HCT116 (cell line): ENCODE measurements at regions not wholly inside any gene's neighbourhood (a gene's known extent, or its start where the extent isn't known, plus 50 kb on each side); places are given as distances from the start of the nearest gene placed in this dataset.

ENCODE experiments used
- ATAC-seq: fragments of 200-7000 bp; cut with Tn5 transposase; 2 replicates; pipeline ENCODE4 v1.9.1; 2020; ENCODE audit warnings: mild to moderate bottlenecking, moderate library complexity
- BruUV-seq: library from RNA; stranded (reverse); fragments of 400-500 nt; replicated peaks from 2 replicates; lab custom pipeline; 2021; lab: Mats Ljungman, UMichigan
- CTCF ChIA-PET: fragments of 300-600 bp; sonication (Branson Sonifier 250); formaldehyde crosslinking; loops from one replicate; lab custom pipeline; 2021; ENCODE audit warnings: antibody characterized with exemption; lab: Charles Lee
- POLR2A ChIA-PET: fragments of 300-600, 350-600 bp; sonication (Branson Sonifier 250); formaldehyde crosslinking; loops from one replicate; lab custom pipeline; 2021; ENCODE audit warnings: antibody characterized with exemption; lab: Charles Lee
- RAD21 ChIA-PET, 2 experiments: fragments of 300-600 bp; sonication (Branson Sonifier 250); formaldehyde crosslinking; loops; one replicate each; lab custom pipeline; 2023; ENCODE audit warnings: low total read pairs in 2 of 2; ENCODE audit not compliant: uncharacterized antibody in 2 of 2, unreplicated experiment in 2 of 2, low non-redundant PET in 1 of 2; lab: Charles Lee
- DNase-seq: peaks from one replicate; pipeline ENCODE4 v3.0.0-alpha.2; 2010; ENCODE audit warnings: low read depth, low spot score
- H2AFZ ChIP-seq: fragments of 200-600 bp; shearing (Covaris generic), sonication (generic); 2 replicates; pipeline ENCODE4 v1.6.1; 2017; ENCODE audit warnings: low read depth, mixed run types, mixed read lengths, antibody characterized with exemption, low read length; ENCODE audit not compliant: poor library complexity, severe bottlenecking
- H3K27ac ChIP-seq: 2 replicates; pipeline ENCODE4 v1.5.1; 2012; ENCODE audit warnings: low read depth, low read length
- H3K27me3 ChIP-seq: fragments of 200-600 bp; sonication (generic); 2 replicates; pipeline ENCODE4 v1.6.1; 2016; ENCODE audit warnings: mixed run types, low read length, mixed read lengths; ENCODE audit not compliant: insufficient read depth
- H3K36me3 ChIP-seq, 2 experiments: fragments of 200-500 bp in 1 of 2; fragments of 200-600 bp in 1 of 2; sonication (Bioruptor generic) in 1 of 2; sonication (generic) in 1 of 2; 2 replicates each; pipeline versions ENCODE4 v1.5.1 to v1.6.1; 2014 to 2016; ENCODE audit warnings: low read length in 2 of 2, inconsistent platforms in 1 of 2, mixed read lengths in 1 of 2, mixed run types in 1 of 2; ENCODE audit not compliant: insufficient read depth in 2 of 2, control insufficient read depth in 1 of 2
- H3K4me1 ChIP-seq, 2 experiments: fragments of 200-600 bp in 1 of 2; sonication (generic) in 1 of 2; 2 replicates each; pipeline versions ENCODE4 v1.5.1 to v1.6.1; 2012 to 2017; ENCODE audit warnings: low read length in 2 of 2, inconsistent platforms in 1 of 2, mild to moderate bottlenecking in 1 of 2, mixed read lengths in 1 of 2, mixed run types in 1 of 2, moderate library complexity in 1 of 2; ENCODE audit not compliant: insufficient read depth in 2 of 2, control insufficient read depth in 1 of 2
- H3K4me2 ChIP-seq: fragments of 200-600 bp; sonication (generic); 2 replicates; pipeline ENCODE4 v1.6.1; 2017; ENCODE audit warnings: mixed run types, low read length, mixed read lengths
- H3K4me3 ChIP-seq, 2 experiments: fragments of 200-600 bp in 1 of 2; sonication (generic) in 1 of 2; replicated peaks in 1 of 2; 2 replicates each; pipeline ENCODE4 v1.5.1; 2011 to 2016; ENCODE audit warnings: low read length in 2 of 2, control low read depth in 1 of 2, low read depth in 1 of 2, mild to moderate bottlenecking in 1 of 2, mixed read lengths in 1 of 2, mixed run types in 1 of 2
- H3K79me2 ChIP-seq: fragments of 200-600 bp; sonication (generic); 2 replicates; pipeline ENCODE4 v1.6.1; 2017; ENCODE audit warnings: mild to moderate bottlenecking, mixed run types, low read length, moderate library complexity, mixed read lengths; ENCODE audit not compliant: insufficient read depth
- H3K9ac ChIP-seq: fragments of 200-600 bp; sonication (generic); 2 replicates; pipeline ENCODE4 v1.6.1; 2016; ENCODE audit warnings: low read length, mixed read lengths
- H3K9me2 ChIP-seq: fragments of 200-600 bp; sonication (generic), shearing (Covaris generic); 2 replicates; pipeline ENCODE4 v1.6.1; 2017; ENCODE audit warnings: mixed run types, mild to moderate bottlenecking, moderate library complexity; ENCODE audit not compliant: insufficient read depth
- H3K9me3 ChIP-seq, 2 experiments: fragments of 200-500 bp in 1 of 2; fragments of 200-600 bp in 1 of 2; sonication (Bioruptor generic) in 1 of 2; sonication (generic) in 1 of 2; 2 replicates each; pipeline ENCODE4 v1.6.1; 2014 to 2017; ENCODE audit warnings: low read length in 2 of 2, mixed read lengths in 2 of 2, inconsistent platforms in 1 of 2, low read depth in 1 of 2, mild to moderate bottlenecking in 1 of 2, mixed run types in 1 of 2, moderate library complexity in 1 of 2; ENCODE audit not compliant: control insufficient read depth in 1 of 2, insufficient read depth in 1 of 2
- H4K20me1 ChIP-seq: fragments of 200-600 bp; sonication (generic), shearing (Covaris generic); 2 replicates; pipeline ENCODE4 v1.6.1; 2017; ENCODE audit warnings: mixed run types, mild to moderate bottlenecking, moderate library complexity; ENCODE audit not compliant: insufficient read depth
- ATF3 ChIP-seq: IDR thresholded peaks from 2 replicates; pipeline ENCODE4 v1.6.1; 2012
- CBX3 ChIP-seq: IDR thresholded peaks from 2 replicates; pipeline ENCODE4 v1.6.1; 2012; ENCODE audit warnings: low read depth
- CEBPB ChIP-seq: IDR thresholded peaks from 2 replicates; pipeline ENCODE4 v1.6.1; 2012; ENCODE audit warnings: low read depth
- CTCF ChIP-seq, 3 experiments: fragments of 200-600 bp in 1 of 3; sonication (generic) in 1 of 3; IDR thresholded peaks in 2 of 3; conservative IDR thresholded peaks in 1 of 3; 2 replicates each; pipeline ENCODE4 v1.5.1; 2012 to 2017; ENCODE audit warnings: low read depth in 2 of 3, low read length in 2 of 3, antibody characterized with exemption in 1 of 3, borderline replicate concordance in 1 of 3, control low read depth in 1 of 3, mild to moderate bottlenecking in 1 of 3, mixed read lengths in 1 of 3, mixed run types in 1 of 3, moderate library complexity in 1 of 3; ENCODE audit not compliant: insufficient read depth in 1 of 3
- EGR1 ChIP-seq: IDR thresholded peaks from 2 replicates; pipeline ENCODE4 v1.6.1; 2012; ENCODE audit warnings: low read depth
- ELF1 ChIP-seq: IDR thresholded peaks from 2 replicates; pipeline ENCODE4 v1.6.1; 2012; ENCODE audit warnings: low read depth, borderline replicate concordance
- EZH2phosphoT487 ChIP-seq: fragments of 200-600 bp; IDR thresholded peaks from 2 replicates; pipeline ENCODE4 v1.6.1; 2018; ENCODE audit warnings: antibody characterized with exemption, borderline replicate concordance
- JUND ChIP-seq: IDR thresholded peaks from 2 replicates; pipeline ENCODE4 v1.6.1; 2012
- MAX ChIP-seq: IDR thresholded peaks from 2 replicates; pipeline ENCODE4 v1.6.1; 2012
- POLR2A ChIP-seq: IDR thresholded peaks from 2 replicates; pipeline ENCODE4 v1.7.0; 2011; ENCODE audit warnings: borderline replicate concordance; ENCODE audit not compliant: insufficient read depth, insufficient read length; ENCODE audit errors: extremely low read depth
- POLR2AphosphoS5 ChIP-seq: IDR thresholded peaks from 2 replicates; pipeline ENCODE4 v1.6.1; 2011; ENCODE audit warnings: mild to moderate bottlenecking, low read depth, low read length, moderate library complexity
- SRF ChIP-seq: IDR thresholded peaks from 2 replicates; pipeline ENCODE4 v1.6.1; 2012; ENCODE audit warnings: low read depth
- TCF7L2 ChIP-seq: IDR thresholded peaks from 2 replicates; pipeline ENCODE4 v1.7.0; 2011; ENCODE audit warnings: borderline replicate concordance, inconsistent platforms; ENCODE audit not compliant: insufficient read depth, insufficient read length; ENCODE audit errors: extremely low read depth
- ZBTB33 ChIP-seq: IDR thresholded peaks from 2 replicates; pipeline ENCODE4 v1.6.1; 2011; ENCODE audit warnings: mild to moderate bottlenecking, low read length, moderate library complexity; ENCODE audit not compliant: insufficient replicate concordance; ENCODE audit errors: extremely low read depth
- ZNF274 ChIP-seq: fragments of 200-500 bp; sonication (Bioruptor generic); IDR thresholded peaks from 2 replicates; pipeline ENCODE4 v1.6.1; 2014; ENCODE audit warnings: mild to moderate bottlenecking, low read depth, low read length, inconsistent platforms
- intact Hi-C: fragments of 100-400 bp; cut with micrococcal nuclease; formaldehyde crosslinking; loops from 2 replicates; pipeline ENCODE4 v1.10.0; 2022

GRCh38 chr9:99340281-99340680 lies 118.2 kb downstream of the SEC61B start:
- ChIA-PET CTCF (no interaction called here), POLR2A (no interaction called here), RAD21 (no interaction called here)
- DNase-seq (no peak), ATAC-seq (no peak)
- Histone ChIP-seq H3K4me2 (no peak overlapping the region), H4K20me1 (no peaks in the 10 kb centered on the region), H3K9ac (no peak overlapping the region), H3K4me3 (no peak overlapping the region), H3K4me1 (no peaks in the 10 kb centered on the region), H3K9me3 (no peaks in the 10 kb centered on the region), H3K9me2 (no peaks in the 10 kb centered on the region), H3K27ac (no peak overlapping the region), H2AFZ (no peak overlapping the region), H3K79me2 (no peaks in the 10 kb centered on the region), H3K36me3 (no peaks in the 10 kb centered on the region), H3K27me3 (peaks cover 8% of the 10 kb centered on the region; the same call in 1 of the 2 replicates)
- no TSS peak for BruUV-seq
- TF ChIP-seq EZH2phosphoT487 (no peak), JUND (no peak), ELF1 (no peak), ZBTB33 (no peak), CBX3 (no peak), CEBPB (no peak), EGR1 (no peak), MAX (no peak), SRF (no peak), TCF7L2 (no peak), ZNF274 (no peak), POLR2A (no peak), CTCF (IDR thresholded peaks at IDR 0.05 in 2 of 3, conservative IDR thresholded peaks at IDR 0.05 in 1 of 3; ENCODE audit: borderline replicate concordance in 1 of 3, insufficient read depth in 1 of 3, low read depth in 2 of 3, low read length in 2 of 3) (no peak), ATF3 (no peak), POLR2AphosphoS5 (no peak)
- intact Hi-C loops, result no loop called here
